SJCRH30 (cell line): ENCODE measurements at regions not wholly inside any gene's neighbourhood (a gene's known extent, or its start where the extent isn't known, plus 50 kb on each side); places are given as distances from the start of the nearest gene placed in this dataset.
A peak's percentile ranks its signal among the peaks of the same experiment; 100 is the strongest.

Experiments
- DNase-seq, 2 experiments: peaks; one replicate each; pipeline ENCODE4 v3.0.0-alpha.2; 2015 to 2020
- H3K27ac ChIP-seq: fragments of 250-450 bp; sonication (Bioruptor Pico); 2 replicates; pipeline ENCODE4 v1.5.1; 2020; ENCODE audit warnings: mild to moderate bottlenecking, moderate library complexity
- H3K27me3 ChIP-seq: fragments of 250-450 bp; sonication (Bioruptor Pico); 2 replicates; pipeline ENCODE4 v1.5.1; 2020; ENCODE audit warnings: mild to moderate bottlenecking, moderate library complexity
- H3K36me3 ChIP-seq: fragments of 250-450 bp; sonication (Bioruptor Pico); 2 replicates; pipeline ENCODE4 v1.5.1; 2020; ENCODE audit warnings: mild to moderate bottlenecking, moderate library complexity
- H3K4me1 ChIP-seq: fragments of 250-450 bp; sonication (Bioruptor Pico); 2 replicates; pipeline ENCODE4 v1.5.1; 2020; ENCODE audit warnings: mild to moderate bottlenecking, moderate library complexity
- H3K4me3 ChIP-seq: fragments of 250-450 bp; sonication (Bioruptor Pico); 2 replicates; pipeline ENCODE4 v1.5.1; 2020; ENCODE audit warnings: mild to moderate bottlenecking, moderate library complexity
- H3K9me3 ChIP-seq: fragments of 250-450 bp; sonication (Bioruptor Pico); replicated peaks from 2 replicates; pipeline ENCODE4 v1.5.1; 2020; ENCODE audit warnings: mild to moderate bottlenecking, moderate library complexity

- no peak overlapping the region for H3K27ac ChIP-seq
- H3K4me3 ChIP-seq, result no peak overlapping the region
- peaks cover 9% of the 10 kb centered on the region; the same call in 1 of the 2 replicates for H3K4me1 ChIP-seq
- DNase-seq, result no peak
- H3K9me3 ChIP-seq, result no peaks in the 10 kb centered on the region
- no peaks in the 10 kb centered on the region for H3K27me3 ChIP-seq
- H3K36me3 ChIP-seq, result no peaks in the 10 kb centered on the region
Measured at GRCh38 chr6:105611606-105612005, 208.7 kb upstream of the PREP start.

GRCh38 chr6:105609375-105609991, 206.6 kb upstream of the PREP start:
- H3K4me3 ChIP-seq, result peak overlapping the region; percentile 33
- DNase-seq, result peak; percentile 5 to 29

GRCh38 chr6:105608711-105609374, 206.0 kb upstream of the PREP start:
- H3K36me3 ChIP-seq, result no peaks in the 10 kb centered on the region
- H3K4me1 ChIP-seq, result peaks cover 9% of the 10 kb centered on the region; the same call in 1 of the 2 replicates
- H3K9me3 ChIP-seq, result no peaks in the 10 kb centered on the region
- DNase-seq, result peak; percentile 11 to 26
- peak overlapping the region; percentile 33 for H3K4me3 ChIP-seq
- no peak overlapping the region for H3K27ac ChIP-seq
- no peaks in the 10 kb centered on the region for H3K27me3 ChIP-seq

More at GRCh38 chr6:105609375-105609991, 206.6 kb upstream of the PREP start:
- H3K27ac ChIP-seq, result no peak overlapping the region
- H3K4me1 ChIP-seq, result peaks cover 9% of the 10 kb centered on the region; the same call in 1 of the 2 replicates
- no peaks in the 10 kb centered on the region for H3K36me3 ChIP-seq
- no peaks in the 10 kb centered on the region for H3K9me3 ChIP-seq
- no peaks in the 10 kb centered on the region for H3K27me3 ChIP-seq

- Histone ChIP-seq H3K4me1 (peaks cover 9% of the 10 kb centered on the region; the same call in 1 of the 2 replicates), H3K27ac (no peak overlapping the region), H3K9me3 (no peaks in the 10 kb centered on the region), H3K36me3 (no peaks in the 10 kb centered on the region), H3K27me3 (no peaks in the 10 kb centered on the region), H3K4me3 (no peak overlapping the region)
- DNase-seq, result no peak
Measured at GRCh38 chr6:105607636-105608621, 205.0 kb upstream of the PREP start.

- Histone ChIP-seq H3K27ac (no peak overlapping the region), H3K27me3 (no peaks in the 10 kb centered on the region)
Measured at GRCh38 chr6:105606831-105607463, 204.1 kb upstream of the PREP start.

GRCh38 chr6:105604587-105604884, 201.7 kb upstream of the PREP start:
- Histone ChIP-seq H3K4me3 (no peak overlapping the region), H3K4me1 (peaks cover 9% of the 10 kb centered on the region; the same call in 1 of the 2 replicates), H3K27me3 (no peaks in the 10 kb centered on the region), H3K36me3 (no peaks in the 10 kb centered on the region), H3K9me3 (no peaks in the 10 kb centered on the region), H3K27ac (no peak overlapping the region)
- DNase-seq, result no peak

More at GRCh38 chr6:105606831-105607463, 204.1 kb upstream of the PREP start:
- peaks cover 9% of the 10 kb centered on the region; the same call in 1 of the 2 replicates for H3K4me1 ChIP-seq
- no peak overlapping the region for H3K4me3 ChIP-seq
- no peak for DNase-seq
- no peaks in the 10 kb centered on the region for H3K36me3 ChIP-seq
- no peaks in the 10 kb centered on the region for H3K9me3 ChIP-seq

GRCh38 chr6:105603788-105604586, 201.1 kb upstream of the PREP start:
- DNase-seq, result no peak
- H3K9me3 ChIP-seq, result no peaks in the 10 kb centered on the region

GRCh38 chr6:105601541-105602236, 198.8 kb upstream of the PREP start:
- no peaks in the 10 kb centered on the region for H3K27me3 ChIP-seq
- DNase-seq, result no peak
- H3K9me3 ChIP-seq, result no peaks in the 10 kb centered on the region
- no peaks in the 10 kb centered on the region for H3K4me1 ChIP-seq
- H3K27ac ChIP-seq, result no peak overlapping the region
- H3K4me3 ChIP-seq, result no peak overlapping the region
- H3K36me3 ChIP-seq, result no peaks in the 10 kb centered on the region

More at GRCh38 chr6:105603788-105604586, 201.1 kb upstream of the PREP start:
- Histone ChIP-seq H3K4me3 (no peak overlapping the region), H3K36me3 (no peaks in the 10 kb centered on the region), H3K4me1 (peaks cover 5% of the 10 kb centered on the region; the same call in 1 of the 2 replicates), H3K27ac (no peak overlapping the region), H3K27me3 (no peaks in the 10 kb centered on the region)

- no peak for DNase-seq
Measured at GRCh38 chr6:105600336-105601260, 197.7 kb upstream of the PREP start.

GRCh38 chr6:105598264-105598663, 195.4 kb upstream of the PREP start:
- Histone ChIP-seq H3K27ac (no peak overlapping the region), H3K36me3 (no peaks in the 10 kb centered on the region), H3K27me3 (no peaks in the 10 kb centered on the region), H3K4me1 (no peaks in the 10 kb centered on the region), H3K4me3 (no peak overlapping the region), H3K9me3 (no peaks in the 10 kb centered on the region)
- no peak for DNase-seq

More at GRCh38 chr6:105600336-105601260, 197.7 kb upstream of the PREP start:
- Histone ChIP-seq H3K36me3 (no peaks in the 10 kb centered on the region), H3K4me1 (no peaks in the 10 kb centered on the region), H3K27me3 (no peaks in the 10 kb centered on the region), H3K9me3 (no peaks in the 10 kb centered on the region), H3K4me3 (no peak overlapping the region), H3K27ac (no peak overlapping the region)

- no peaks in the 10 kb centered on the region for H3K4me1 ChIP-seq
- no peaks in the 10 kb centered on the region for H3K36me3 ChIP-seq
- no peak for DNase-seq
- H3K27ac ChIP-seq, result no peak overlapping the region
- no peaks in the 10 kb centered on the region for H3K9me3 ChIP-seq
- H3K4me3 ChIP-seq, result no peak overlapping the region
- no peaks in the 10 kb centered on the region for H3K27me3 ChIP-seq
Measured at GRCh38 chr6:105596284-105596755, 193.4 kb upstream of the PREP start.

GRCh38 chr6:105595829-105596228, 192.9 kb upstream of the PREP start:
- Histone ChIP-seq H3K36me3 (no peaks in the 10 kb centered on the region), H3K4me3 (no peak overlapping the region), H3K4me1 (no peaks in the 10 kb centered on the region), H3K27me3 (no peaks in the 10 kb centered on the region), H3K9me3 (no peaks in the 10 kb centered on the region), H3K27ac (no peak overlapping the region)
- DNase-seq, result no peak
